Keratinocyte (primary cell): ENCODE measurements at regions not wholly inside any gene's neighbourhood (a gene's known extent, or its start where the extent isn't known, plus 50 kb on each side); places are given as distances from the start of the nearest gene placed in this dataset.

Experiments used
- DNase-seq: peaks from one replicate; pipeline ENCODE4 v3.0.0-alpha.2; 2011; ENCODE audit warnings: low read depth, missing footprints, low spot score
- FAIRE-seq: peaks from 2 replicates; lab custom pipeline; 2011; peaks lifted over from hg19 to GRCh38; lab: Jason Lieb, UNC
- H2AFZ ChIP-seq: 2 replicates; pipeline ENCODE4 v1.6.0; 2012; ENCODE audit warnings: low read length, control low read depth, inconsistent platforms; ENCODE audit not compliant: control insufficient read depth
- H3K27ac ChIP-seq: 2 replicates; pipeline ENCODE4 v1.5.1; 2011; ENCODE audit warnings: low read length; ENCODE audit not compliant: control insufficient read depth, insufficient read depth
- H3K27me3 ChIP-seq: 3 replicates; pipeline ENCODE4 v1.6.0; 2011; ENCODE audit warnings: low read length; ENCODE audit not compliant: control insufficient read depth, insufficient read depth; ENCODE audit errors: extremely low read depth
- H3K36me3 ChIP-seq, 2 experiments: 2 replicates in 1 of 2; 3 replicates in 1 of 2; pipeline ENCODE4 v1.5.1; 2011; ENCODE audit warnings: low read length in 2 of 2, mild to moderate bottlenecking in 1 of 2; ENCODE audit not compliant: control insufficient read depth in 2 of 2, insufficient read depth in 2 of 2; ENCODE audit errors: extremely low read depth in 1 of 2
- H3K4me1 ChIP-seq: 3 replicates; pipeline ENCODE4 v1.5.1; 2011; ENCODE audit warnings: low read length; ENCODE audit not compliant: control insufficient read depth, insufficient read depth; ENCODE audit errors: extremely low read depth
- H3K4me2 ChIP-seq: 3 replicates; pipeline ENCODE4 v1.6.0; 2011; ENCODE audit warnings: low read depth, low read length; ENCODE audit not compliant: control insufficient read depth, insufficient read depth; ENCODE audit errors: extremely low read depth
- H3K4me3 ChIP-seq, 3 experiments: fragments of 200-600 bp in 1 of 3; sonication (generic) in 1 of 3; 2 replicates in 2 of 3; 3 replicates in 1 of 3; pipeline ENCODE4 v1.5.1; 2011 to 2016; ENCODE audit warnings: low read length in 3 of 3, mild to moderate bottlenecking in 3 of 3, control low read depth in 2 of 3, inconsistent platforms in 1 of 3, low read depth in 1 of 3, mixed read lengths in 1 of 3, mixed run types in 1 of 3, moderate library complexity in 1 of 3; ENCODE audit not compliant: control insufficient read depth in 2 of 3, insufficient read depth in 2 of 3; ENCODE audit errors: extremely low read depth in 1 of 3
- H3K79me2 ChIP-seq: 2 replicates; pipeline ENCODE4 v1.6.0; 2012; ENCODE audit warnings: low read length; ENCODE audit not compliant: control insufficient read depth, insufficient read depth
- H3K9ac ChIP-seq: 3 replicates; pipeline ENCODE4 v1.6.0; 2011; ENCODE audit warnings: low read length; ENCODE audit not compliant: control insufficient read depth, insufficient read depth; ENCODE audit errors: extremely low read depth
- H3K9me1 ChIP-seq: 3 replicates; pipeline ENCODE4 v1.6.0; 2011; ENCODE audit warnings: low read length; ENCODE audit not compliant: control insufficient read depth, insufficient read depth; ENCODE audit errors: extremely low read depth
- H3K9me3 ChIP-seq: 2 replicates; pipeline ENCODE4 v1.5.1; 2012; ENCODE audit warnings: low read depth, low read length; ENCODE audit not compliant: control insufficient read depth
- H4K20me1 ChIP-seq: 3 replicates; pipeline ENCODE4 v1.6.0; 2011; ENCODE audit warnings: low read length; ENCODE audit not compliant: control insufficient read depth, insufficient read depth; ENCODE audit errors: extremely low read depth
- EZH2 ChIP-seq: IDR thresholded peaks from one replicate; pipeline ENCODE4 v1.6.1; 2012; ENCODE audit warnings: inconsistent platforms, mild to moderate bottlenecking, low read length, moderate library complexity
- dilution Hi-C: fragments of 300-500 bp; cut with MboI; formaldehyde crosslinking; loops from one replicate; pipeline ENCODE4 v1.7.0; 2020; ENCODE audit warnings: low sequenced_read_pairs; ENCODE audit not compliant: extremely low pct_ligation_motif_present
- TF ChIP-seq, protein P1 (sequence below), 3 experiments: IDR thresholded peaks in 1 of 3; conservative IDR thresholded peaks in 1 of 3; optimal IDR thresholded peaks in 1 of 3; 2 replicates in 2 of 3; 3 replicates in 1 of 3; pipeline versions ENCODE3 to v1.5.1; 2011; ENCODE audit warnings: low read length in 3 of 3, mild to moderate bottlenecking in 3 of 3, moderate library complexity in 2 of 3, control low read depth in 1 of 3, inconsistent platforms in 1 of 3; ENCODE audit not compliant: insufficient read depth in 2 of 3; ENCODE audit errors: extremely low read depth in 1 of 3

DNA sequence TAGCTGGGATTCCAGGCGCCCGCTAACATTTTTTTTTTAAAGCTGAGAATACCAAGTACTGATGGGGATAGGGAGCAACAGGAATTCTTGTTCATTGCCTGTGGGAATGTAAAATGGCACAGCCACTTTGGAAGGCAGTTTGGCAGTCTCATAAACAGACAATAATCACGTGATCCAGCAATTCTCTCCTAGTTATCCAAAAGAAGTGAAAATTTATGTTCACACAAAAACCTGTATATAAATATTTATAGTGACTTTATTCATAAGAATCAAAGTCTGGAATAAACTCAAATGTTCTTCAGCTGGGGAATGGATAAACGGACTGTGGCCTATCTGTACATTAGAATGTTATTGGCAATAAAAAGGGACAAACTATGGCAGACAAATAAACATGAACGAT is 72.5 kb upstream of the NEO1 start:
- FAIRE-seq: no peak

DNA sequence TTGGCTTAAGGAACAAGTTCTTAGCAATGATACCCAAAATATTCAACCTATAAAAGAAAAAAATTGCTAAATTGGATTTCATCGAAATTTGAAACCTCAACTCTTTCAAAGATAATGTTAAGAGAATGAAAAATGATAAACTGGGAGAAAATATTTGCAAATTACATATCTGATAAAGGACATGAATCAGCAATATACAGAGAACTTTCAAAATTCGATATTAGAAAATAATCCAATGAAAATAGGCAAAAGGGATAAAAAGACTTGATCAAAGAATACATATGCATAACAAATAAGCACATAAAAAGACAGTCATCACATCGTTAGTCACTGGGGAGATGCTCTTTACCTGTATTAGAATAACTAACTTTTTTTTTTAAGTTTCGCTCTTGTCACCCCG is 73.0 kb upstream of the NEO1 start:
- TF ChIP-seq EZH2: no peak
- TF ChIP-seq, protein P1, sequence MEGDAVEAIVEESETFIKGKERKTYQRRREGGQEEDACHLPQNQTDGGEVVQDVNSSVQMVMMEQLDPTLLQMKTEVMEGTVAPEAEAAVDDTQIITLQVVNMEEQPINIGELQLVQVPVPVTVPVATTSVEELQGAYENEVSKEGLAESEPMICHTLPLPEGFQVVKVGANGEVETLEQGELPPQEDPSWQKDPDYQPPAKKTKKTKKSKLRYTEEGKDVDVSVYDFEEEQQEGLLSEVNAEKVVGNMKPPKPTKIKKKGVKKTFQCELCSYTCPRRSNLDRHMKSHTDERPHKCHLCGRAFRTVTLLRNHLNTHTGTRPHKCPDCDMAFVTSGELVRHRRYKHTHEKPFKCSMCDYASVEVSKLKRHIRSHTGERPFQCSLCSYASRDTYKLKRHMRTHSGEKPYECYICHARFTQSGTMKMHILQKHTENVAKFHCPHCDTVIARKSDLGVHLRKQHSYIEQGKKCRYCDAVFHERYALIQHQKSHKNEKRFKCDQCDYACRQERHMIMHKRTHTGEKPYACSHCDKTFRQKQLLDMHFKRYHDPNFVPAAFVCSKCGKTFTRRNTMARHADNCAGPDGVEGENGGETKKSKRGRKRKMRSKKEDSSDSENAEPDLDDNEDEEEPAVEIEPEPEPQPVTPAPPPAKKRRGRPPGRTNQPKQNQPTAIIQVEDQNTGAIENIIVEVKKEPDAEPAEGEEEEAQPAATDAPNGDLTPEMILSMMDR (optimal IDR thresholded peaks at IDR 0.05 in 1 of 3, IDR thresholded peaks at IDR 0.05 in 1 of 3, conservative IDR thresholded peaks at IDR 0.05 in 1 of 3; ENCODE audit: extremely low read depth in 1 of 3, insufficient read depth in 2 of 3, low read length in 3 of 3): no peak
- DNase-seq: no peak
- Histone ChIP-seq H3K4me1 (no peaks in the 10 kb centered on the region), H2AFZ (no peak overlapping the region), H3K27ac (no peak overlapping the region), H3K9me3 (no peaks in the 10 kb centered on the region), H3K79me2 (no peaks in the 10 kb centered on the region), H4K20me1 (no peaks in the 10 kb centered on the region), H3K9ac (no peak overlapping the region), H3K4me3 (no peak overlapping the region), H3K27me3 (peaks cover 2% of the 10 kb centered on the region), H3K4me2 (no peak overlapping the region), H3K36me3 (no peaks in the 10 kb centered on the region), H3K9me1 (no peaks in the 10 kb centered on the region)
- FAIRE-seq: no peak
- dilution Hi-C loops: no loop called here

More for the DNA sequence above, 72.5 kb upstream of the NEO1 start:
- Histone ChIP-seq H3K9ac (no peak overlapping the region), H3K4me1 (no peaks in the 10 kb centered on the region), H3K27me3 (peaks cover 4% of the 10 kb centered on the region), H2AFZ (no peak overlapping the region), H3K79me2 (no peaks in the 10 kb centered on the region), H3K4me2 (no peak overlapping the region), H3K36me3 (no peaks in the 10 kb centered on the region), H3K9me3 (no peaks in the 10 kb centered on the region), H3K9me1 (no peaks in the 10 kb centered on the region), H4K20me1 (no peaks in the 10 kb centered on the region), H3K27ac (no peak overlapping the region), H3K4me3 (no peak overlapping the region)
- DNase-seq: no peak
- dilution Hi-C loops: no loop called here
- TF ChIP-seq, protein P1 (optimal IDR thresholded peaks at IDR 0.05 in 1 of 3, IDR thresholded peaks at IDR 0.05 in 1 of 3, conservative IDR thresholded peaks at IDR 0.05 in 1 of 3; ENCODE audit: extremely low read depth in 1 of 3, insufficient read depth in 2 of 3, low read length in 3 of 3): no peak
- TF ChIP-seq EZH2: no peak
